Fibroblast of the aortic adventitia (primary cell): ENCODE measurements at regions not wholly inside any gene's neighbourhood (a gene's known extent, or its start where the extent isn't known, plus 50 kb on each side); places are given as distances from the start of the nearest gene placed in this dataset. TPM values are rescaled to one million over a fixed set of nuclear protein-coding genes. Genes with fewer than 3 reads are reported as not detected.
A peak's percentile ranks its signal among the peaks of the same experiment; 100 is the strongest.

ENCODE experiments used
- DNase-seq: peaks from one replicate; pipeline ENCODE4 v3.0.0-alpha.2; 2010; ENCODE audit warnings: low read depth
- H3K4me3 ChIP-seq: 2 replicates; pipeline ENCODE4 v1.5.1; 2011; ENCODE audit warnings: low read depth, mild to moderate bottlenecking, control low read depth, low read length, moderate library complexity
- small RNA-seq: library from RNA; depleted of rRNA; stranded (forward); fragments of <200 nt; gene quantifications from one replicate; pipeline ENCODE3, GENCODE V24; 2012
- TF ChIP-seq, protein P1 (sequence below): IDR thresholded peaks from 2 replicates; pipeline ENCODE4 v1.5.1; 2011; ENCODE audit warnings: mild to moderate bottlenecking, low read length, control low read depth, inconsistent platforms; ENCODE audit not compliant: insufficient read depth

DNA sequence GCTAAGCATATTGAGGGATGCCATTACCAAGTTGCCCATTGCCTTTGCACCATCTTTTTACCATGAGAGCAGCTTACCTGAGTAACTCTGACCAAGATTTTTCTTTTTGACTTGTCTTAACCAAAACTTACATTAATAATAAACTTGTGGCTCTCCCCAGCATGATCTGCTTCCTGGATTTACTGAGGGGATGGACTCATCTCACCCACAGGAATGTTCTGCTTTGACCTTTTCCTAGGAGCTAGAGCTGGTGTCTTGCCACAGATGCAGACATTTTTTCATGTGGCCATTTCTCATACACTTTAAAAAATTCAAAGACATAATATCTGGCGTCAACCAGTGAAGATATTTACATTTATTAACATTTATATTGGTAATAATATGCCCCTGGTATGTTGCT, 79.2 kb upstream of the EFHC2 start:
- no peak overlapping the region for H3K4me3 ChIP-seq
- TF ChIP-seq, protein P1, sequence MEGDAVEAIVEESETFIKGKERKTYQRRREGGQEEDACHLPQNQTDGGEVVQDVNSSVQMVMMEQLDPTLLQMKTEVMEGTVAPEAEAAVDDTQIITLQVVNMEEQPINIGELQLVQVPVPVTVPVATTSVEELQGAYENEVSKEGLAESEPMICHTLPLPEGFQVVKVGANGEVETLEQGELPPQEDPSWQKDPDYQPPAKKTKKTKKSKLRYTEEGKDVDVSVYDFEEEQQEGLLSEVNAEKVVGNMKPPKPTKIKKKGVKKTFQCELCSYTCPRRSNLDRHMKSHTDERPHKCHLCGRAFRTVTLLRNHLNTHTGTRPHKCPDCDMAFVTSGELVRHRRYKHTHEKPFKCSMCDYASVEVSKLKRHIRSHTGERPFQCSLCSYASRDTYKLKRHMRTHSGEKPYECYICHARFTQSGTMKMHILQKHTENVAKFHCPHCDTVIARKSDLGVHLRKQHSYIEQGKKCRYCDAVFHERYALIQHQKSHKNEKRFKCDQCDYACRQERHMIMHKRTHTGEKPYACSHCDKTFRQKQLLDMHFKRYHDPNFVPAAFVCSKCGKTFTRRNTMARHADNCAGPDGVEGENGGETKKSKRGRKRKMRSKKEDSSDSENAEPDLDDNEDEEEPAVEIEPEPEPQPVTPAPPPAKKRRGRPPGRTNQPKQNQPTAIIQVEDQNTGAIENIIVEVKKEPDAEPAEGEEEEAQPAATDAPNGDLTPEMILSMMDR = no peak
- no peak for DNase-seq

DNA sequence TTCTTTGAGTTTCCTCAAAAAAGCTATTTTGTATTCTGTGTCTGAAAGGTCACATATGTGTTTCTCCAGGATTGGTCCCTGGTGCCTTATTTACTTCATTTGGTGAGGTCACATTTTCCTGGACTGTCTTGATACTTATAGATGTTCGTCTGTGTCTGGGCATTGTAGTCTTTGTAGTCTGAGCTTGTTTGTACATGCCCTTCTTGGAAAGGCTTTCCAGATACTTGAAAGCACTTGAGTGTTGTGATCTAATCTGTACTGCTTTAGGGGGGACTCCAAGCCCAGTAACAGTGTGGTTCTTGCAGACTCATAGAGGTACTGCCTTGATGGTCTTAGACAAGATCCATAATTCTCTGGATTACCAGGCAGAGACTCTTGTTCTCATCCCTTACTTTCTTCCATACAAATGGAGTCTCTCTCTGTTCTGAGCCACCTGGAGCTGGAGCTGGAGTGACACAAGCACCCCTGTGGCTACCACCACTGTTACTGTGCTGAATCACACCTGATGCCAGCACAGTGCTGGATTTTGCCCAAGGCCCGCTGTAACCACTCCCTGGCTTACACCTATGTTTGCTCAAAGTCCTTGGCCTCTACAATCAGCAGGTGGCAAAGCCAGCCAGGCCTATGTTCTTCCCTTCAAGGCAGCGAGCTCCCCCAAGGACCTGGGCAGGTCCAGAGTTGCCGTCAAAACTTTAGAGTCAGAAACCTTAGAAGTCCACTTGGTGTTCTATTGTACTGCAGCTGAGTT, 72.3 kb upstream of the EFHC2 start:
- H3K4me3 ChIP-seq = no peak overlapping the region
- no peak for DNase-seq
- TF ChIP-seq, protein P1 = no peak

DNA sequence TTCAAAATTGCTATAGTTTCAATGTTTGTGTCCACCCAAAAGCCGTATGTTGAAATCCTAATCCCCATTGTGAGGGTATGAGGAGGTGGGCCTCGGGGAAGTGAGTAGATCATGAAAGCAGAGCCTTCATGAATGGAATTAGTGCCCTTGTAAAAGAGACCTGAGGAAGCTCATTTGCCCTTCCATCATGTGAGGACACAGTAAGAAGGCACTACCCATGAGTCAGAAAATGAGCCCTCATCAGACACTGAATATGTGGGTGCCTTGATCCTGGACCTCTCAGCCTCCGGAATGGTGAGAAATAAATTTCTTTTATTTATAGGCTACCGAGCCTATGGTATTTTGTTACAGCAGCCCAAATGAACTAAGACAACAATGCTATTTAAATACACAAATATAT, 57.7 kb upstream of the EFHC2 start:
- no peak for DNase-seq
- no peak overlapping the region for H3K4me3 ChIP-seq
- TF ChIP-seq, protein P1 = no peak

DNA sequence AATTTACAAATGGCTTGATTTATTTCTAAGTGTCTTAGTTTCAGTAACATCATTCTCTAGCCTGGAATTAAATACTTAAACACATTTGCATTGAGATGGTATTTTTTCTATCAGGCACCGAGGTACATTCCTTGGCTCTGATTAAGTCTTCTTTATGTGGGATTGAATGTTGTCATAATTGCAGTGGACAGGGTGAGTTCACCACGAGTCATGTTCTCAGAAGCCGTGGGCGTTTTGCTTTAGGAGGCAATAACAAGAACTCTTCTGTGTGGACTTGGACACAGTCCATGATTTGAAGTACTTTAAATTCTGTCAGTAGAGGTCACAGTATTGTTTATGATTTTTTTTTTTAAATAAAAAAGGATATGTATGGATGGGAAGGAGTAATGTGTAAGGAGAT, 57.1 kb upstream of the EFHC2 start:
- DNase-seq = peak; percentile 74
- TF ChIP-seq, protein P1 = no peak
- no peak overlapping the region for H3K4me3 ChIP-seq

DNA sequence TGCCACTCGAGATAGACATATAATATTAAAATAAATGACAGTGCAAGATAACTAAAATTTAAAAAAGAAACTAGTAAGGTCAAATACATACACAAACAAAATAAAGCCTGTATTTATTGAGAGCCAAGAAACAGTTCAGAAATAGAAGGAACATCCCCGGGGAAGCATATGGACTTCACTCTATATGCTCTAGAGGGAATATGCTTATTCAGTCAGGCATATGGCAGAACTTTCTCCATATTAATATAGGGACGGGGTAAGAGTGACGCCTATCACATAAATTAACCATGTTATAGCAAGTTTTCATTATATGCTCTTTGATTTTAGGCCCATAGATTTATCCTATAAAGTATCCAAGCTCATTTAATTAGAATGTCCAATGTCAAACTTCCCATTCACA, 56.7 kb upstream of the EFHC2 start:
- TF ChIP-seq, protein P1 = no peak
- H3K4me3 ChIP-seq = no peak overlapping the region
- DNase-seq = no peak

Small RNA genes in the stretch of these regions (small RNA-seq; reads per million reads assigned to genes)
- gene RF00019 = not detected
